IMR-90 (cell line): ENCODE measurements at regions not wholly inside any gene's neighbourhood (a gene's known extent, or its start where the extent isn't known, plus 50 kb on each side); places are given as distances from the start of the nearest gene placed in this dataset.

Source experiments
- ATAC-seq: fragments of 200-7000 bp; cut with Tn5 transposase; 2 replicates; pipeline ENCODE4 v1.9.1; 2020; ENCODE audit warnings: low read depth, mild to moderate bottlenecking, moderate library complexity
- BruUV-seq: library from RNA; stranded (reverse); fragments of 400-500 nt; replicated peaks from 2 replicates; lab custom pipeline; 2021; lab: Mats Ljungman, UMichigan
- CTCF ChIA-PET: fragments of 300-600 bp; formaldehyde crosslinking; extraction: SDS; loops from one replicate; lab custom pipeline; 2021; ENCODE audit warnings: antibody characterized with exemption; lab: Yijun Ruan, JAX
- POLR2A ChIA-PET: fragments of 300-600 bp; sonication (Branson Sonifier 250); formaldehyde crosslinking; loops from one replicate; lab custom pipeline; 2022; ENCODE audit warnings: antibody characterized with exemption; ENCODE audit not compliant: unreplicated experiment; lab: Charles Lee
- DNase-seq: peaks from one replicate; pipeline ENCODE4 v3.0.0; 2013
- H2AFZ ChIP-seq: replicated peaks from 2 replicates; pipeline ENCODE3; 2013; ENCODE audit warnings: low read length, mild to moderate bottlenecking; ENCODE audit not compliant: poor library complexity
- H2AK5ac ChIP-seq: 2 replicates; pipeline ENCODE4 v1.6.1; 2013; ENCODE audit warnings: low read depth, low read length, inconsistent platforms
- H2AK9ac ChIP-seq: replicated peaks from 2 replicates; pipeline ENCODE3; 2013; ENCODE audit warnings: mild to moderate bottlenecking, low read depth, low read length, moderate library complexity; ENCODE audit not compliant: poor library complexity
- H2BK120ac ChIP-seq: 2 replicates; pipeline ENCODE4 v1.6.1; 2013; ENCODE audit warnings: low read depth, low read length, inconsistent platforms
- H2BK15ac ChIP-seq: 3 replicates; pipeline ENCODE4 v1.6.1; 2013; ENCODE audit warnings: low read depth, low read length, inconsistent platforms
- H2BK20ac ChIP-seq: 2 replicates; pipeline ENCODE4 v1.6.1; 2013; ENCODE audit warnings: low read depth, mild to moderate bottlenecking, inconsistent platforms, low read length, moderate library complexity
- H2BK5ac ChIP-seq: 2 replicates; pipeline ENCODE4 v1.6.1; 2013; ENCODE audit warnings: mild to moderate bottlenecking, low read depth, low read length, inconsistent platforms; ENCODE audit not compliant: poor library complexity, severe bottlenecking
- H3K14ac ChIP-seq: replicated peaks from 2 replicates; pipeline ENCODE4 v1.6.1; 2013; ENCODE audit warnings: low read depth, low read length, inconsistent platforms
- H3K18ac ChIP-seq: 2 replicates; pipeline ENCODE4 v1.6.1; 2013; ENCODE audit warnings: low read depth, low read length, control low read depth
- H3K23ac ChIP-seq: 2 replicates; pipeline ENCODE4 v1.6.1; 2013; ENCODE audit warnings: low read depth, low read length, inconsistent platforms
- H3K27ac ChIP-seq: 2 replicates; pipeline ENCODE4 v1.5.1; 2013; ENCODE audit warnings: mild to moderate bottlenecking, control low read depth, low read length; ENCODE audit not compliant: insufficient read depth
- H3K27me3 ChIP-seq: 2 replicates; pipeline ENCODE4 v1.6.1; 2013; ENCODE audit warnings: low read length; ENCODE audit not compliant: control insufficient read depth, insufficient read depth
- H3K36me3 ChIP-seq: 2 replicates; pipeline ENCODE4 v1.6.1; 2013; ENCODE audit warnings: low read length, mixed read lengths; ENCODE audit not compliant: control insufficient read depth, insufficient read depth
- H3K4ac ChIP-seq: 2 replicates; pipeline ENCODE4 v1.6.1; 2013; ENCODE audit warnings: low read depth, low read length, inconsistent platforms
- H3K4me1 ChIP-seq: 2 replicates; pipeline ENCODE4 v1.6.1; 2013; ENCODE audit warnings: low read length, mixed read lengths; ENCODE audit not compliant: control insufficient read depth, insufficient read depth
- H3K4me2 ChIP-seq: 2 replicates; pipeline ENCODE4 v1.6.1; 2013; ENCODE audit warnings: low read depth, mild to moderate bottlenecking, control low read depth, low read length, moderate library complexity
- H3K4me3 ChIP-seq: 2 replicates; pipeline ENCODE4 v1.5.1; 2013; ENCODE audit warnings: low read depth, mild to moderate bottlenecking, control low read depth, low read length, moderate library complexity; ENCODE audit not compliant: insufficient read depth
- H3K56ac ChIP-seq: 2 replicates; pipeline ENCODE4 v1.6.1; 2013; ENCODE audit warnings: low read length, inconsistent platforms; ENCODE audit not compliant: insufficient read depth; ENCODE audit errors: extremely low read depth
- H3K79me1 ChIP-seq, 2 experiments: 2 replicates each; pipeline ENCODE4 v1.6.1; 2013; ENCODE audit warnings: low read length in 2 of 2, inconsistent platforms in 1 of 2, low read depth in 1 of 2
- H3K9ac ChIP-seq: 2 replicates; pipeline ENCODE4 v1.6.1; 2013; ENCODE audit warnings: low read depth, low read length, control low read depth
- H3K9me1 ChIP-seq: 2 replicates; pipeline ENCODE4 v1.6.1; 2013; ENCODE audit warnings: low read length, inconsistent platforms; ENCODE audit not compliant: insufficient read depth
- H3K9me3 ChIP-seq: 2 replicates; pipeline ENCODE4 v1.6.1; 2013; ENCODE audit warnings: low read length; ENCODE audit not compliant: control insufficient read depth, insufficient read depth
- H4K20me1 ChIP-seq: 2 replicates; pipeline ENCODE4 v1.6.1; 2013; ENCODE audit warnings: low read length, inconsistent platforms; ENCODE audit not compliant: insufficient read depth
- H4K5ac ChIP-seq: 2 replicates; pipeline ENCODE4 v1.6.1; 2013; ENCODE audit warnings: mild to moderate bottlenecking, low read depth, low read length, control low read depth
- H4K8ac ChIP-seq, 2 experiments: 2 replicates each; pipeline ENCODE4 v1.6.1; 2013; ENCODE audit warnings: low read depth in 2 of 2, low read length in 2 of 2, control low read depth in 1 of 2, inconsistent platforms in 1 of 2
- H4K91ac ChIP-seq: 2 replicates; pipeline ENCODE4 v1.6.1; 2013; ENCODE audit warnings: low read depth, low read length, inconsistent platforms; ENCODE audit not compliant: insufficient read depth
- CHD1 ChIP-seq: IDR thresholded peaks from 2 replicates; pipeline ENCODE4 v1.6.1; 2012; ENCODE audit warnings: low read depth, low read length, improper control_type of control experiment
- ELK1 ChIP-seq: fragments of 150-350 bp; IDR thresholded peaks from 2 replicates; pipeline ENCODE4 v1.6.1; 2016; ENCODE audit warnings: low read depth, mild to moderate bottlenecking, low read length, moderate library complexity, borderline replicate concordance
- FOS ChIP-seq: fragments of 150-350 bp; IDR thresholded peaks from 2 replicates; pipeline ENCODE4 v1.6.1; 2016; ENCODE audit warnings: low read depth, low read length
- MAZ ChIP-seq: IDR thresholded peaks from 2 replicates; pipeline ENCODE4 v1.6.1; 2012; ENCODE audit warnings: low read depth, mild to moderate bottlenecking, low read length, improper control_type of control experiment, moderate library complexity, borderline replicate concordance
- NFE2L2 ChIP-seq: fragments of 150-350 bp; IDR thresholded peaks from 2 replicates; pipeline ENCODE4 v1.6.1; 2016; ENCODE audit warnings: low read depth, mild to moderate bottlenecking, low read length
- RFX5 ChIP-seq: IDR thresholded peaks from 2 replicates; pipeline ENCODE4 v1.8.0; 2012; ENCODE audit warnings: low read depth, mild to moderate bottlenecking, low read length, moderate library complexity
- SMC3 ChIP-seq: fragments of 150-350 bp; IDR thresholded peaks from 2 replicates; pipeline ENCODE4 v1.6.1; 2016; ENCODE audit warnings: low read depth, mild to moderate bottlenecking, antibody characterized with exemption, low read length, moderate library complexity
- USF2 ChIP-seq: fragments of 150-350 bp; IDR thresholded peaks from 2 replicates; pipeline ENCODE4 v1.6.1; 2017; ENCODE audit warnings: mild to moderate bottlenecking, antibody characterized with exemption, low read length, low read depth
- dilution Hi-C: fragments of 300-500 bp; cut with HindIII; formaldehyde crosslinking; loops from one replicate; pipeline ENCODE4 v1.14.3; 2018; ENCODE audit warnings: low sequenced_read_pairs; ENCODE audit not compliant: unreplicated experiment
- in situ Hi-C: fragments of 300-500 bp; cut with MboI; formaldehyde crosslinking; loops from 3 replicates; pipeline ENCODE4 v1.14.3; 2019; ENCODE audit warnings: low sequenced_read_pairs, inconsistent platforms, mixed read lengths
- intact Hi-C: fragments of 100-400 bp; cut with micrococcal nuclease; formaldehyde crosslinking; loops from 2 replicates; pipeline ENCODE4 v1.10.0; 2022

DNA sequence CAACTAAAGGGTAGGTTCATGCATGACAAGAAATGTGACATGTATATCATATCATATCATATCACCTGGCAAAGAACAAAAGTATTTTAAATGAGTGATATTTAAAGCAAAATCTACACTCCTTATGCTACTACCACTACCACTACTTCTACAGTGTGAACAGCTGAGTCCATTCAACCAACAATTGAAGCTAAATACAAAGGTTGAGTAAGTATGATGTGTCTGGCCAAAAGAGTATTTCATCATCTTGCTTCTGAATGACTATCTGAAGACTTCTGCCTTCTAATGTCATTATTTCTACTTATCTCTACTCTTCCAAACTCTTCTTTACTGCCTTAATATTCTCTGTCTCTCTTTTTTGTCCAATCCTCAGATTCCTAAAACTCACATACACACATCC lies 292.6 kb upstream of the CAND1 start:
- Histone ChIP-seq H2BK120ac (no peak overlapping the region), H3K4me2 (no peak overlapping the region), H3K9ac (no peak overlapping the region), H3K27me3 (no peaks in the 10 kb centered on the region), H3K18ac (no peak overlapping the region), H4K8ac (no peak overlapping the region), H3K9me1 (no peaks in the 10 kb centered on the region), H3K56ac (no peak overlapping the region), H4K91ac (no peak overlapping the region), H3K4me1 (no peaks in the 10 kb centered on the region), H3K36me3 (no peaks in the 10 kb centered on the region), H2AFZ (no peak overlapping the region), H3K79me1 (no peaks in the 10 kb centered on the region), H3K4ac (no peak overlapping the region), H2BK5ac (no peak overlapping the region), H2AK9ac (no peak overlapping the region), H3K23ac (no peak overlapping the region), H4K20me1 (no peaks in the 10 kb centered on the region), H3K4me3 (no peak overlapping the region), H3K14ac (no peak overlapping the region), H4K5ac (no peak overlapping the region), H2AK5ac (no peak overlapping the region), H3K27ac (no peak overlapping the region), H3K9me3 (no peaks in the 10 kb centered on the region), H2BK20ac (no peak overlapping the region), H2BK15ac (no peak overlapping the region)
- TF ChIP-seq RFX5: no peak
- TF ChIP-seq CHD1: no peak
- no peak for TF ChIP-seq MAZ
- TF ChIP-seq ELK1: no peak
- TF ChIP-seq FOS: no peak
- no peak for TF ChIP-seq USF2
- no peak for TF ChIP-seq NFE2L2
- no peak for TF ChIP-seq SMC3
- ChIA-PET CTCF (no interaction called here), POLR2A (no interaction called here)
- dilution Hi-C loops (no loop called here), intact Hi-C loops (no loop called here), in situ Hi-C loops (no loop called here)
- ATAC-seq (no peak), DNase-seq (no peak)
- no TSS peak for BruUV-seq
